Endothelial cell of umbilical vein (primary cell): ENCODE measurements at regions not wholly inside any gene's neighbourhood (a gene's known extent, or its start where the extent isn't known, plus 50 kb on each side); places are given as distances from the start of the nearest gene placed in this dataset.
"Not testable (repeated sequence)": the region's sequence is repeated elsewhere in the genome, so short reads cannot be mapped to it uniquely, and the experiment has no call there.

Source experiments
- BruUV-seq: library from RNA; stranded (reverse); fragments of 400-500 nt; replicated peaks from 2 replicates; lab custom pipeline; 2021; lab: Mats Ljungman, UMichigan
- CTCF ChIA-PET: fragments of 300-600, 350-600 bp; sonication (Branson Sonifier 250); formaldehyde crosslinking; loops from one replicate; lab custom pipeline; 2021; ENCODE audit warnings: antibody characterized with exemption, inconsistent platforms; lab: Charles Lee
- POLR2A ChIA-PET: fragments of 300-600, 350-600 bp; sonication (Branson Sonifier 250); formaldehyde crosslinking; loops from one replicate; lab custom pipeline; 2021; ENCODE audit warnings: antibody characterized with exemption, inconsistent platforms; lab: Charles Lee
- DNase-seq: peaks from one replicate; pipeline ENCODE4 v3.0.0-alpha.2; 2011; ENCODE audit warnings: low read depth, low spot score
- FAIRE-seq: peaks from 2 replicates; lab custom pipeline; 2011; peaks lifted over from hg19 to GRCh38; lab: Jason Lieb, UNC
- H2AFZ ChIP-seq: 2 replicates; pipeline ENCODE4 v1.6.0; 2012; ENCODE audit warnings: low read depth, low read length, control low read depth, inconsistent platforms
- H3K27ac ChIP-seq: 2 replicates; pipeline ENCODE4 v1.5.1; 2011; ENCODE audit warnings: low read depth, mild to moderate bottlenecking, control low read depth, low read length, moderate library complexity; ENCODE audit not compliant: insufficient read depth
- H3K27me3 ChIP-seq, 2 experiments: 2 replicates each; pipeline versions ENCODE4 v1.6.0 to v1.6.1; 2011; ENCODE audit warnings: low read length in 2 of 2, mixed read lengths in 1 of 2; ENCODE audit not compliant: control insufficient read depth in 2 of 2, insufficient read depth in 2 of 2
- H3K36me3 ChIP-seq, 2 experiments: 2 replicates in 1 of 2; 3 replicates in 1 of 2; pipeline ENCODE4 v1.5.1; 2011; ENCODE audit warnings: low read length in 2 of 2, mild to moderate bottlenecking in 1 of 2, moderate library complexity in 1 of 2; ENCODE audit not compliant: control insufficient read depth in 2 of 2, insufficient read depth in 2 of 2; ENCODE audit errors: extremely low read depth in 1 of 2
- H3K4me1 ChIP-seq: 3 replicates; pipeline ENCODE4 v1.5.1; 2011; ENCODE audit warnings: mild to moderate bottlenecking, low read length; ENCODE audit not compliant: control insufficient read depth, insufficient read depth; ENCODE audit errors: extremely low read depth
- H3K4me2 ChIP-seq: 2 replicates; pipeline ENCODE4 v1.6.1; 2011; ENCODE audit warnings: low read length, control low read depth, mixed read lengths; ENCODE audit not compliant: insufficient read depth
- H3K4me3 ChIP-seq, 3 experiments: fragments of 200-600 bp in 1 of 3; sonication (generic), shearing (Covaris generic) in 1 of 3; replicated peaks in 1 of 3; 2 replicates each; pipeline ENCODE4 v1.5.1; 2011 to 2016; ENCODE audit warnings: control low read depth in 3 of 3, low read length in 3 of 3, mild to moderate bottlenecking in 2 of 3, inconsistent platforms in 1 of 3, low read depth in 1 of 3, moderate library complexity in 1 of 3; ENCODE audit not compliant: insufficient read depth in 1 of 3
- H3K79me2 ChIP-seq: 2 replicates; pipeline ENCODE4 v1.6.0; 2012; ENCODE audit warnings: low read length, inconsistent platforms; ENCODE audit not compliant: control insufficient read depth, insufficient read depth
- H3K9ac ChIP-seq: replicated peaks from 2 replicates; pipeline ENCODE3; 2011; ENCODE audit warnings: low read length, control low read depth; ENCODE audit not compliant: insufficient read depth; ENCODE audit errors: extremely low read depth
- H3K9me1 ChIP-seq: replicated peaks from 3 replicates; pipeline ENCODE4 v1.6.0; 2011; ENCODE audit warnings: mild to moderate bottlenecking, low read length; ENCODE audit not compliant: control insufficient read depth, insufficient read depth; ENCODE audit errors: extremely low read depth
- H3K9me3 ChIP-seq: replicated peaks from 2 replicates; pipeline ENCODE4 v1.5.1; 2012; ENCODE audit warnings: low read length, inconsistent platforms; ENCODE audit not compliant: control insufficient read depth, insufficient read depth
- H4K20me1 ChIP-seq: replicated peaks from 2 replicates; pipeline ENCODE3; 2011; ENCODE audit warnings: mild to moderate bottlenecking, low read length; ENCODE audit not compliant: control insufficient read depth, insufficient read depth; ENCODE audit errors: extremely low read depth
- EZH2 ChIP-seq: IDR thresholded peaks from 2 replicates; pipeline ENCODE4 v1.6.1; 2012; ENCODE audit warnings: borderline replicate concordance, low read depth, mild to moderate bottlenecking, moderate library complexity, low read length, inconsistent platforms; ENCODE audit not compliant: severe bottlenecking
- POLR2A ChIP-seq: IDR thresholded peaks from 2 replicates; pipeline ENCODE4 v1.6.1; 2012; ENCODE audit warnings: low read depth, mild to moderate bottlenecking, control low read depth, low read length
- POLR2AphosphoS5 ChIP-seq: IDR thresholded peaks from 2 replicates; pipeline ENCODE4 v1.6.1; 2012; ENCODE audit warnings: low read depth, mild to moderate bottlenecking, control low read depth, low read length, moderate library complexity; ENCODE audit not compliant: insufficient read depth
- dilution Hi-C: fragments of 300-500 bp; cut with MboI; formaldehyde crosslinking; loops from one replicate; pipeline ENCODE4 v1.15.0; 2019; ENCODE audit warnings: low sequenced_read_pairs; ENCODE audit not compliant: extremely low pct_ligation_motif_present
- intact Hi-C: fragments of 100-400 bp; cut with micrococcal nuclease; formaldehyde crosslinking; loops from one replicate; pipeline ENCODE4 v1.10.0; 2022
- TF ChIP-seq, protein P1 (sequence below): IDR thresholded peaks from 2 replicates; pipeline ENCODE4 v1.6.1; 2011; ENCODE audit not compliant: insufficient read depth, insufficient read length

DNA sequence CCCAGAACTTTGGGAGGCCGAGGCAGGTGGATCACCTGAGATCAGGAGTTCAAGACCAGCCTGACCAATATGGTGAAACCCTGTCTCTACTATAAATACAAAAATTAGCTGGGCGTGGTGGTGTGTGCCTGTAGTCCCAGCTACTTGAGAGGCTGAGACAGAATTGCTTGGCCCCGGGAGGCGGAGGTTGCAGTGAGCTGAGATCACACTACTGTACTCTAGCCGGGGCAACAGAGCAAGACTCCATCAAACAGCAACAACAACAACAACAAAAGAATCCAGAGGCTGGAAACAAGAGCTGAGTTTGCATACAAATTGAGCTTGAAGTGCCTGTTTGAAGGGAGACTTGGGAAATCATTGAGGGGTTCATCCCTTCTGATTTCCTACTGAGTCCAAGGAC lies 52.9 kb upstream of the TAC4 start:
- H2AFZ ChIP-seq, H3K4me3 ChIP-seq, POLR2A ChIA-PET, FAIRE-seq, H3K36me3 ChIP-seq, H3K4me1 ChIP-seq, H3K79me2 ChIP-seq, H3K27ac ChIP-seq, H3K9me1 ChIP-seq, intact Hi-C loops, BruUV-seq, H3K4me2 ChIP-seq, H3K9ac ChIP-seq, H3K9me3 ChIP-seq, DNase-seq, dilution Hi-C loops, H4K20me1 ChIP-seq: not testable (repeated sequence)
- peaks cover 51 to 56% of the 10 kb centered on the region in 2 experiments for H3K27me3 ChIP-seq
- CTCF ChIA-PET, result interaction anchor here (0.7 to 1.2 kb wide), 8 partner anchors 9 to 344 kb away, joined by 3 to 10 read pairs (median 3); no protein-coding TSS in a partner anchor

DNA sequence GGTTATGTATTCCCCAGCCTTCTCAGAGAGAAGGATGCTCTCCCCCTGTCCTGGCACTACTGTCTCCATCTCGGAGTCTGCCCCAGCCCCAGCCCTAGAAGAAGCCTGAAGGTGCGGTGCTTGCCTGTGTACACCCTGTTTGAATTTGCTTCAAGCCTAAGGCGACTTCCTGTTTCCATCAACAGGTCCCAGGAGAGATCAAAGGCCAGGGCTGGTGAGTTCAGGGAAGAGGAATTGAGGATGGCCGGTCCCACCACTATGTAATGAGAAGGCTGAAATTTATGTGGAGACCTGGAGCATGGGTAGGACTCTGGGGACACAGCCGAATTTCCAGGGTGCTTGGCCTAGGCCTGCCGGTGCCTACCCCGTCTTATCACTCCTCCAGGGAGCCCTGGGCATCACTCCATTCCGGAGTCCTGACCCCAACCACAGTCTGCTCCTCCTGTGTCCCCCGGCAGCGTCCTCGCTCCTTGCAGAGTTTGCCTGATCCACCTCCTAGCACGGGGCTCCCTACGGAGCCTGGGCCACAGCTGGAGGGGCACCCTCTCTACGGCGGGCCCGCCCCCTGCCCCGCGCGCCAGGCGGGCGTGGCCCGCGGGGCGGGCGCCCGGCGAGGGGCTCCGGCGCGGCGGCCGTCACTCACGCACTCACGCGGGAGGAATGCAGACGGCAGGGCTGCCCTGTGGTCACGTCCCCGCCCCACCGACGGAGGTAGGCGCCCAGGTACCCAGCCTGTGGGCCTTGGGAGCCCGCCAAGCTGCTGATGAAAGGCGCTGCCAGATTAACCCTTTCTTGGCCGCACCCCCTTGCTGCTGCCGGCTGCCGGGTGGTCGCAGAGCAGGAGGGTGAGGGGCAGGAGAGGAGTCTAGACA lies 53.8 kb upstream of the TAC4 start:
- peak; percentile 66 for TF ChIP-seq EZH2
- TF ChIP-seq POLR2A, result no peak
- TF ChIP-seq, protein P1, sequence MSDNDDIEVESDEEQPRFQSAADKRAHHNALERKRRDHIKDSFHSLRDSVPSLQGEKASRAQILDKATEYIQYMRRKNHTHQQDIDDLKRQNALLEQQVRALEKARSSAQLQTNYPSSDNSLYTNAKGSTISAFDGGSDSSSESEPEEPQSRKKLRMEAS, result no peak
- TF ChIP-seq POLR2AphosphoS5, result no peak
- ChIA-PET POLR2A (no interaction called here), CTCF (interaction anchor here (0.7 to 1.2 kb wide), 7 partner anchors 9 to 345 kb away, joined by 3 to 10 read pairs (median 3); no protein-coding TSS in a partner anchor)
- Histone ChIP-seq H2AFZ (no peak overlapping the region), H3K9me1 (no peaks in the 10 kb centered on the region), H3K36me3 (no peaks in the 10 kb centered on the region), H3K4me2 (no peak overlapping the region), H3K4me3 (no peak overlapping the region), H3K9ac (no peak overlapping the region), H4K20me1 (no peaks in the 10 kb centered on the region), H3K79me2 (no peaks in the 10 kb centered on the region), H3K27ac (no peak overlapping the region), H3K9me3 (no peaks in the 10 kb centered on the region), H3K4me1 (no peaks in the 10 kb centered on the region), H3K27me3 (peaks cover 55% of the 10 kb centered on the region in 2 experiments)
- dilution Hi-C loops (no loop called here), intact Hi-C loops (no loop called here)
- no TSS peak for BruUV-seq
- DNase-seq, result no peak
- no peak for FAIRE-seq
